CD4-positive, alpha-beta T cell treated with Interleukin-17A for 4 hours (primary cell): ENCODE measurements at regions not wholly inside any gene's neighbourhood (a gene's known extent, or its start where the extent isn't known, plus 50 kb on each side); places are given as distances from the start of the nearest gene placed in this dataset.

Experiments used
- DNase-seq: peaks from one replicate; pipeline ENCODE4 v3.0.0-alpha.2; 2020; ENCODE audit warnings: mixed read lengths

DNA sequence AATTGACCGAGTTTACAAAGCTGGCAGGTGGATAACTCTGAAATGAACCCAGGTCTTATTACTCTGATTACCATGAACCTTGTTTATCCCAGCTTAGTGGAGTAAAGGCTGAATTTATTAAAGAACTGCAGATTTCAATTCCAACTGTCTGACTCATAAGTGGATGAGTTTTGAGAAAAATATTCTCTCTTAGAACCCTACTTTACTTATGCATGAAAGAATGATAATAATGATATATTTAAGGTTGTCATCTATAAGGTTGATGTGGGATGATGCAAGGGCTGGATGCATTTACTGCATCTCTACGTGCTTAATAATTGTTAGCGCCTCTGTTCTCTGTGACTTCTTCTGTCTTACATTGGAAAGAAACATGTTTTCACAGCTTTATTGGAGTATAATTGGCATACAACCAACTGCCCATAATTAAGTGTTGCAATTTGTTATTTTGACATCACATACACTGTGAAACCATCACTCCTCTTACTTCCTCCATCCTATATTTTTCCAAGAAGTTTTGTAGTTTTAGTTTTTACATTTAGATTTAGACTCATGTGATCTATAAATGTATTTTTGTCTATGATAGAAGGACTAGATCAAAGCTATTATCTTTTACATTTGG is 771.2 kb upstream of the ARRDC4 start:
- DNase-seq = no peak

DNA sequence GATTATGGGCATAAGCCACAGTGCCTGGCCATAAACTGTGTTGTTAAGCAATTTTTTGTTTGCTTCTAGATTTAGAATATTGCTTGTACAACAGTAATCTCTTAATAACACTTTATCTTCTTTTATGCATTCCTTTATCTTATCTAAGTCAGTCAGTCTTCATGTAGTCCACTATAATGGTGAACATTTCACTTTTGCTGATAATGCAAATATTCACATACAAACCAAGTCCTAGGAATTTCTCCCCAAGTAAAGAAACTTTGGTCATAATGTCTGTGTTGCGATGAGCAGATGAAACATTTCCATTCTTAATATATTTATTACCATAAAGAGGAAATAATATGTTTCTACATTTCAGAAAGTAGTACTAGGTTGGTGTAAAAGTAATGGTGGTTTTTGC is 765.8 kb upstream of the ARRDC4 start:
- no peak for DNase-seq

DNA sequence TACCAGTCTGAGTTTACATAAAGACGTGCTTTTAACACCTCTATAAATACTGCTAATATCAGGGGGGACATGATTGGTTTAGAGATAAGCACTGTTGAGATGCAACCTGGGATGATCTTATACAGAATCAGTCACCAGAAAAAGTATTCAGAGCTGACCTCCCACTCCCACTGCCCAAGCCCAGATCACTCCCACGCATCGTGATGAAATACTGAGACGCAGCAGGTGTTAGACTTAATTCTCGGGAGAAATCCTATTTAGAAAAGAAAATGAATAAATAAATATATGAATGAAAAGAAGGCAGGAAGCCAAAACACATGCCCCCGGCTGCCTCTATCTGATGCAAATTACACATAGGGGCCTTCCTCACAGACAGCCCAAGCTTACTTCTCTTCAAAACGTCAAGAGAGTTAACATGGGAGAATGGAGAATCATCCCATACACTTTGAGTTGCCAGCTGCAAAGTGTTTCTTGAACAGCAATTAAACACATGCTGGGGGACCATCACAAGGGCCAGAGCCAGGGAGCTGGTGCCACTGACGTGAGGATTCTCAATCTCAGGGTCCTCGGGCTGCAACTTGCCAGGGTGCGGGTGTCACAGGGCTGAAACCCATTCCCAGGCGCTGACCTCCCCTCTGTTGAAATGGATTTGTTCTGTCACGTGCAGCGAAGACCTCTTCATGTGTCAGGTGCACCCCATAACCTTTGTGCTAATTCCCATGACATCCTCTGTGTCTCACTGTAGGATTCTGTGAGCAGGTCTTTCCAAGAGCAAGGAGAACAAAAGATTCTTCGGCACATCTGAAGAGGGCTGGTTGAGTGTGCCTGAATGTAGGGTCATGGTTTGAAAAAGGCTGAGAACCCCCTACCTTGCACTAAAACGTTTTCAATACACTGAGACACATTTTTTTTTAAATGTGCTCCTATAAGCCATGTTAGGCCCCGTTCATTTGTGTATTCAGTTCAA is 764.2 kb upstream of the ARRDC4 start:
- DNase-seq = no peak

DNA sequence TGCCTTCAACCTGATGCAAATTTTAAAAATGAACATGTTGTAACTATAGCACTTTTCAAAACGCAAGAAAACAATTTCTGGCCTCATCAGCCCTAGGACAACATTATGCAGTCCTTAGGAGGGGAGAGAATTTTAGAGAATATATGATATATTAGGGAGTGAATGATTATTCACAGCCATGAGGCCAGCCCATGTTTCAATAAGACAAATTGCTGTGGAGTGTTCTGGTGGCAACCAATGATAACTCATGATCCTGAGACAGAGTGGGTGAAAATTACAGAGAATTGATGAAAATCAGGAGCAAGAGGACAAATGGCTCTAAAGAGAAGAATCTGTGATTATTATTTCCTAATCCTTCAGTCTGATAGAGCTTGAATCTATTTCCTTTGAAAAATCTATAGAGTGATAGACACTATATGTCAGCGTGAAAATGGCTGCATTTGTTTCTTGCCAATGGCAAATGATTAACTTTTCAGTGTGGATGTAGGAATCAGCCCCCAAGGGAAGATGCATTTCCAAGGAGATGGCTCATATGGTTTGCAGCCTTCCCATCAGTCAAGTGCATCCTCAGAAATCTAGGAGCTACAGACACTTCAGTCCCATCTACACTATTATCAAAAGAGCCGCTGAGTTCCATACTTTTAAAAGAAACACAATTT is 761.0 kb upstream of the ARRDC4 start:
- DNase-seq = no peak

DNA sequence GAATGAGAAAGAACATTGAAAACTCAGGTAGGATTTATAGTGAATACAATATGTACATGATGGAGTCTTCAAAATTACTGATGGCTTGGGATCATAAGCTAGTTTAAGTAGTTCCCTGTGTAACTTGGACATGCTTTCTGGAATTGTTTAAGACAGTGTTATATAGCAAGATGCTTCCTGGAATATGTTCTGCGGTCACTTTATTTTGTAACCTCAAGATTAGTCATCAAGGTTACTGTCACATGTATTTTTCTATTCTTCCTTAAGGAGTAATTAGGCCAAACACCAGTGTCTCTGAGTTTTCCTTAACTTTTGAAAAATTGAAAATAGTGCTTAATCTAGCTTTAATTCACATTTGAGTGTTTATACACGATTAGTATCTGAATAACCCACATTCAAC is 760.3 kb upstream of the ARRDC4 start:
- no peak for DNase-seq

DNA sequence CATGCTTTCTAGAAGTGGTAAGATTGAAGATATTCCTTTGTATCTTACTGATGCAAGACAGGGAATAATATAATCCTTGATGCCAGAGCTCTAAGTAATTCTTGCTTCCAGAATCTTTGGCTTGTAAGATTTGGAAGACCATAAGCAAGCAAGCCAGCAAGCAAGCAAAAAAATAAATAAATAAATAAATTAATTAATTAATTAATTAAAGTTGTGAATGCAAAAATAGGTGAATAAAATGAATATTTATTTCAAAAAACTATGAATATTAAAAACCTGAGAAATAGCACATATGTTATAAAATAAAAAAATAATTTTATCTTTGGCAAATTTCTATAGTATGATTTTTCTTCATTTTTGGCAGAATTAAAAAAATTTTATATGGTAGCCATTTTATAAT is 750.2 kb upstream of the ARRDC4 start:
- DNase-seq = no peak

DNA sequence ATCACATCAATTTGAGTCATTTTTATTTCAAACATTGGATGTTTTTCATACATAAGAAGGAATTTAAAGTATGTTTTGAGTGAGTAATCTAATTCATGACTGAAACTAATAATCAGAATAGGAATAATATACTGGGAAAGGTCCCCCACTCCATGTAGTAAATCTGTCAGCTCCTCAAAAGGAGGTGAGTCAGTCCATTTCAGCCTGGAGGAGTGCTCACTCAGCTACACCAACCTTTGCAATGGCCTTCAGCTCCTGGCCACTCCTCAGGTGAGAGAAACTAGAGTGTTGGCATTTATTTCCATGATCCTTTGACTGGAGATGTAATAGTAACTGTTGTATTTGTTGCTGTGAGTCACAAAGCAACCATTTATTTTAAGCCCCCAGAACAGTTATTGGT is 744.9 kb upstream of the ARRDC4 start:
- DNase-seq = no peak

DNA sequence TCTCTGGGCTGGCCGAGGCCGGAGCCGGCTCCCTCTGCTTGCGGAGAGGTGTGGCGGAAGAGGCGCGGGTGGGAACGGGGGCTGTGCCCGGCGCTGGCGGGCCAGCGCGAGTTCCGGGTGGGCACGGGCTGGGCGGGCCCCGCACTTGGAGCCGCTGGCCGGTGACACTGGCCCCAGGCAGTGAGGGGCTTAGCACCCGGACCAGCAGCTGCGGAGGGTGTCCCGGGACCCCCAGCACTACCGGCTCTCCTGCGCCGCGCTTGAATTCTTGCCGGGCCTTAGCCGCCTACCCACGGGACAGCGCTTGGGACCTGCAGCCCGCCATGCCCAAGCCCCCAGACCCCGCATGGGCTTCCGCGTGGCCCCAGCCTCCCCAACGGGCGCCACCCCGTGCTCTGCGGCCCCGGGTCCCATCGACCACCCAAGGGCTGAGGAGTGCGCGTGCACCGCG is 736.3 kb upstream of the ARRDC4 start:
- no peak for DNase-seq

DNA sequence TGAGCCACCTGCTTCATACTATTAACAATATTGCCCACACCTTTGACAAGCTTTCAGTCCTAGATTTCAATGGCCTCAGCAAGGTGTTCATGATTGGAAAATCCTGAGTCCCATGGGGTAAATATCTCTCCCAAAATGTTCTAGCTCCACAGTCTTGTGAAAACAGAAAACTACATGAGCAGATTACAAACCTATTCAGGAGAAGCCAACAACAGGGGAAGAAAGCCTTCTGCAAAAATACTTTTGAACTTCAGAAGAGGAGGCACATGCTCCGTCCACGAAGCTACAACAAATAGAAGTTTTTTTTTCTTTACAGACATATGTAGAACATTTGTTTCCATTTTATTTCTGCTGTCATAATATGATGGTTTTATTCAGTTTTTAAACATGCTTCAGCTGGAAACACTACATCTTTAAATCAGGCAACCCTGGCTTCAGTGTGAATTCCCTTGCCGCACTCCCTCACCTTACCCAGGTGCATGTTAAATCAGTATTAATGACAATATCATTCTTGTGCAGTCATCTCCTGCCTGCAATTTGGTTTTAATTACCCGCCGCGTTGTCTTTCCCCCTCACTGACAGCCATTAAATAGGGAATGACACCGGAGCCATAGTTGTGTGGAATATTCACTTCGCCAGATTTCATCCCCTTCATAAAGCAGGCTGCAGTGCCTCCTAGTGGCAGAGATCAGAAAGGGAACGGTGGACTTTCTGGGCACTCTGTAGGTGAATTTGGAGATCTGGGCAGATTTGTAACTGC is 725.5 kb upstream of the ARRDC4 start:
- DNase-seq = peak; percentile 19

DNA sequence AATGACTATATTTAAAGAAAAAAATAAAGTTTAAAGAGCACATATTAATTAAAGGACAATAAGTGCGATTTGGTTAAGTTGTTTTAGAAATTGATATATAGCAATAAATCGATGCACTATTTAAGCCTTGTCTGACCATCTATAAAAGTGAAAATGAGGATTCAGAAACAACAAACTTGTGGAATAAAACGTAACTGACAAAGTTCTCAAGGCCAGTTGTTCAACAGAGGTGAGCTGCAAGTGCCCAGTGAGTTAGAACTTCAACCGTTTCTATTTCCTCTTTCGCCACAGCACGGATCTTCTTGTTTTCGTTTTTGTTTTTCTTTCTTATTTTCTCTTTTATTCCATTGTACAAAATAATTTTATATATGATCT is 724.9 kb upstream of the ARRDC4 start:
- no peak for DNase-seq

DNA sequence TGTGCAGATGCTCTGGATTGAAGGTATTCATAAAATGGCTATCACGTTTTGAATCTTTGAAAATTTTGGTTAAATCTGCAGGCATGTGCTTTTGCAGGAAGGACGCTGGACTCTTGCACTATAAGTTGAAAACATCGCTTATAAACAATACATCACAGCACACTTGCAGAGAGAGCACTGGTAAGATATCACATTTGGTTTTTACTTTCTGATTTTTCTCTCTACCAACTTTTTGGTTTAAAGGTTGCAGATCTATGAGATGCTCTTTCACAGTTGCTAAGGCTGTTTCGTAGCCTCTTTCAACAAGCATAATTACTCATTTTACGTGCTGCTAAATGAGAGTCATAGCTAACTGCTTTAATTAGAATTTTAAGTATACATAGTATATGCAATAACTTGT is 724.4 kb upstream of the ARRDC4 start:
- DNase-seq = no peak

DNA sequence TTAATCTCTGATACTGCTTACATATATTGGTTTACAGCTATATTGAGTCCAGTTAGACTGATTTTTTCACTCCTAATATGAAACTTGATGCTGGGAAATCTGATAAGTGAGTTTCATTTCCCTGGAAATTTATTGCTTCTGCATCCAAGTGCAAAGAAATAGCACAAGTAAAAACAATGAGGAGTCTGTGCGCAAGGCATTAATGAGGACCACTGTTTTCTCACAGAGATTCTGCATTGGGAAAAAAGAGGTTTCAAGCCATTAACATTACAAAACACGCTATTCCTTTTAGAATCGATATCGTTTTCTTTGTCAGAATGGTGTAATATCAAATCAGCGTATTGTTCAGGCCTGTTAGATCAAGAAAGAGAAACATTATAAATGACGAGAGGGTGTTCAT is 723.3 kb upstream of the ARRDC4 start:
- DNase-seq = no peak

DNA sequence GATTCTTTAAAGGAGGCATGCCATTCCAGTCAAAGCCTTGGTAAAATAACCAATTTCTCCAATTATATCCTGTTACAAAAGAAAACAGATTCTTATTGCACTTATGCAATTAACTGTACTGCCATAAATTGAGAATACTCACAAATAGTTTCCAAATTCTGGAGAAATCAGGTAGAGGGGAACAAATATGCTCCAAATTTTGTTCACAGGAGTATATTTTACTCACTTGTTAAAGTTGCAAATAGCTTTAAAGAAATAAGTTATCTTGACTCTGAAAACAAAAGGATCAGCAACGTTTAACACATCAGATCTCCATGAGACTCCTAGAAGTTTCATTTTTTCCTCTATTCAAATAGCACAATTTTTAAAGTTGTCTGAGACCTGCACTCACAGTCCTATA is 712.1 kb upstream of the ARRDC4 start:
- no peak for DNase-seq

DNA sequence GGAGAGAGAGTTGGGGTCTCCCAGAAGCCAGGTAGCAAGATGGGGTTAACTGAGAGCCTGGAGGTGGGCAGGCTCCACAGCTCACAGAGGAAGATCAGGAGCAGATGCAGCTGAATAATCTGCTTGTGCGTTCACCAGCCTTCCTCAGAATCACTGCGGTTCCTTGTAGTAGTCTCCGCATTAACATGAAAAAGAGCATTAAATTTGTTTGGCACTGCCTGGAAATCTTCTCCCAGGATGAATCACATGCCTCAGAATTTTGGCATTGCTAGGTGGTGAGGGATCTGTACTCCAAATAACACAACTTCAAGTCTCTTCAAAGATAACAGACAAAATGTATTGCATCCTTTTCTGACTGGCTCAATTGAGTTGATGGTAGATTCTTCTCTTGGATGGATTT is 700.6 kb upstream of the ARRDC4 start:
- no peak for DNase-seq

DNA sequence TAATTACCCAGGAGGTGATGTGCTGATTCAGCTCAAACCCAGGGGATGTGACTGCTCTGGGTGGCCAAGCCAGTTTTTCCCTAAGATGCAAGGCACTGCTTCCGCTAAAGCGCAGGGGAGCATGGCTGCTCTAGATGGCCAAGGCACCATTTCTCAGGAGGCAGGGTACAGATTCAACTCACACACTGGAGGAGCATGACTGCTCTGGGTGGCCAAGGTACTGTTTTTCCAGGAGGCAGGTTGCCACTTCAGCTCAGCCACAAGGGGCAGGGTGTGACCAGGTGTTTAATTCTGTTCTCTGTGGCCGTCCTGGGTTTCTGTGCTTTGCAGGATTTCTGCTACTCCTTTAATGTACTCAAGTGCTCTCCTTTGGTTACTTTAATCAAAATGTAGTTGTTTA is 659.3 kb upstream of the ARRDC4 start:
- DNase-seq = no peak

DNA sequence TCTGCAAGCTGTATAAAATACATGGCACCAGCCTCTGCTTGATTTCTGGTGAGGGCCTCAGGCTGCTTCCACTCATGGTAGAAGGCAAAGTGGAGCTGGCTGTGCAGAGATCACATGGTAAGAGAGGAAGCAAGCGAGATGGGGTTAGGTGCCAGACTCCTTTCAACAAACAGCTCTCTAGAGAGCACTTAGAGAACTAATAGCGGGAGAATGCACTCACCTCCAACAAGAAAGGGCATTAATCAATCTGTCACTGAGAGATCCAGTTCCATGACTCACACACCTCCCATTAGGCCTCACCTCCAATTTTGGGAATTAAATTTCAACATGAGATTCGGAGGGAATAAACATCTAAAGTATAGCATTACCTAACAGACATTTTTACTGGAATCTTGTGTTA is 644.1 kb upstream of the ARRDC4 start:
- no peak for DNase-seq

DNA sequence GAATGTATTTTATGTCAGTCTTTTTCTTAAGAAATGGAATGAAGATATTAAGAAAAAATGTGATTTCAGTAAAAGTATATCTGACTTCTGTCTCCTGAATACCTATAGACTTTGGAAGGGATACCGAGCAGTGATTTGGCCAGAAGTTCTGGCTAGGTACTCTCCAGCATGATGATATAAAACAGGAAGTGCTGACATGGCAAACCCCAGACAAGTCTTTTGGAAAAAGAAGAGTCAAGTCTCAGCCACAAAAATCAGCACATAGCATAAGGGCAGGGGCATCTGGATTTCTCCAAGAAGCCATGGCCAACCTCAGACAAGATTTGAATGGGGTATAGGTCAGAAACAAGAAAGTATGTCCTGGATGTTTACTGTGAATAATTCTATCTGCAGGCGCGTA is 643.3 kb upstream of the ARRDC4 start:
- no peak for DNase-seq

DNA sequence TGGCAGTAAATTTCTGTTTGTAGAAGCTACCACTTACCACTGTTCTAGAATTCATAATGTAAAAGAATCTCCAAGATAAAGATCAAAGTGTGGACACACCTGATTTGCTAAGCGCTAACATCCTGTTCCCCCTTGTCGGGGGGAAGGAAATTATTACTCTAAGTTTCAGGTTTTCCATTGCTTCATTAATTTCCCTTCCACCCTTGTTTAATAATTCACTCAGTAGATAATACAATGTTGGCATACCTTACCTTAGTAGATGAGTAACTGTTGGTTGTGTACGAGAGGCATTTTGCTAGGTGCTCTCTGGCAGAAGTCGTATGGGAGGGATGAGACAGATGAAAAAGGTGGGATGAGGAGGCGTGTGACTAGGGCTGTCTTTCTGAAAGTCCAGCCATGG is 641.2 kb upstream of the ARRDC4 start:
- no peak for DNase-seq

DNA sequence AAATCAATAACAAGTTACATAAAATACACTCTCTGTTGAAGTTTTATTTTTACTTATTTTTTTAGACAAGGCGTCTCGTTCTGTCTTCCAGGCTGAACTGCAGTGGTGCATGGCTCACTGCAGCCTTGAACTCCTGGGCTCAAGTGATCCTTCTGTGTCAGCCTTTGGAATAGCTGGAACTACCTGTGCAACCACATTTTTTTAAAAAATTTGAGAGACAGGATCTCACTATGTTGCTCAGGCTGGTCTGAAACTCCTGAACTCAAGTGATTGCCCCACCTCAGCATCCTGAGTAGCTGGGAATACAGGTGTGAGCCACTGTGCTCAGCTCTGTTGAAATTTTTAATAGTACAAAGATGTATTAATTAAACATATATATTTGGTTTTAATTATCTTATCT is 614.3 kb upstream of the ARRDC4 start:
- no peak for DNase-seq

DNA sequence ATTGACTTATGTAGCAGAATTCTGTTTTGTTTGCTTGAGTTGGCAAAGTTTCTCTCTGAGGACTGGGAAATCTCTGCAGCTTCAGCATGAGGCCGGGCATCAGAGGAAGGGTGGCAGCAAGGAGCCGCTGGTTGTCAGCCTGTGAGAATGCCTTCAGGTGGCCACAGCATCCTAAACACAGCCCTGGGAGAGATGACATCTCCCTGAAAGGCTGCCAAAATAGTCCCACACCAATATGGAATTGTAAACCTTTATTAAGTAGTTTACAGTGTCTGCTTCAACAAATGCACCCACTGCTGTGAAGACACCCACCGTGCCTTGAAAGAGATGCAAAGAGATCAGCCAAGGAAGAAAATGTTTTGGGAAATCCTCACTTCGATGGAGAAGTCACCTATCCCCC is 609.7 kb upstream of the ARRDC4 start:
- no peak for DNase-seq

DNA sequence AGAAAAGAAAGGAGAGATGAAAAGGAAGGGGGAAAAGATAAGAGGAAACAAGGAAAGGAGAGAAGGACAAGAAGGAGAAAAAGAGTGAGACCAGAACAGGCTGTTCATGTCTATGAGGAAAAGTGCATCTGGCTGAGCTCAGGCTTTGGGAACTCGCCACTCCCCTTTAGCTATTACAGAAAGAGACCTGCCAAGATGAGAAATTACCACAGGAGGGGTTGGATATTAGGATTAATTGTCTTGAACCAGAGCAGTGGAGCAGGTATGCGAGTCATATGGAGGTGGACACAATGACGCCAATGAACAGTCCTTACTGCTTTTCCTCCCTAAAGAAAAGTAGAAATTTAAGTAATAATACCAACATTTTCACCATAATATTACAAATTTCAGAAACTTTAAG is 577.0 kb upstream of the ARRDC4 start:
- no peak for DNase-seq

DNA sequence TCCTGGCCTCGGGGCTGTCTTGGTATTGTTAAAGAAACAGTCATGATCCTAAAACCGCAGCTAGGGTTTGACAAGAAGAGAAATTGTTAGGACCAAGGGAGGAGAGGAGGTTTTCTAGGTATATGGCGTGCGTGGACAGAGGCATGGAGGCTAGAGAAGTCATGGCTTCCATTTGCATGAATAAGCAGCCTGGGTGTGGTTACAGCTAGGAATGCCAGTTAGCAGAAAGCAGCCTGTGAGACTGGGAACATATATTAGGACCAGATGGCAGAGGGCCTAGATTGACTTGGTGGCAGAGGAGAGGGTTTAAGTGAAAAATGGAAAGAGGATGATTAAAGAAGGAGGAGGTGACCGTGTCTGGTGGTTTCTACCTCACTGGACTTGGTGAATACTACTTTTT is 573.6 kb upstream of the ARRDC4 start:
- no peak for DNase-seq

DNA sequence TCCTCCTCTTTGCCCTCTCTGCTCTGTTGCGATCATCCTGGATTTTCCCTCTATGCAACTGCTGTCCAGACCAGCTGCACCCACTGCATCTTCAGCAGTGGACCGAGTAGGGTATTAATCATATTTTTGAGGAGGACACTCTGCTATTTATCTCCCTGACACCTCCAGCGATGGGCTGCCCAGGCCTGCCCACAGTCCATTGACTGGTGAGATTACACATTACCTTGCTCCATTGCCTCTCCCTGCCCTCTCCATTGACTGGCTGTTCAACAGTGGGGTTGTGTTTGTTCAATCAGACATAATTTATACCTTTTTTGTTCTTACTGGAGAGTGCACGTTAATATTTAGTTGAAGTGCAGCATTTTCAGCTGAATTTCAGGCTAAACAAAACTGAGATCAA is 559.3 kb upstream of the ARRDC4 start:
- no peak for DNase-seq
